ENCODE measurements at regions not wholly inside any gene's neighbourhood (a gene's known extent, or its start where the extent isn't known, plus 50 kb on each side); places are given as distances from the start of the nearest gene placed in this dataset.

DNA sequence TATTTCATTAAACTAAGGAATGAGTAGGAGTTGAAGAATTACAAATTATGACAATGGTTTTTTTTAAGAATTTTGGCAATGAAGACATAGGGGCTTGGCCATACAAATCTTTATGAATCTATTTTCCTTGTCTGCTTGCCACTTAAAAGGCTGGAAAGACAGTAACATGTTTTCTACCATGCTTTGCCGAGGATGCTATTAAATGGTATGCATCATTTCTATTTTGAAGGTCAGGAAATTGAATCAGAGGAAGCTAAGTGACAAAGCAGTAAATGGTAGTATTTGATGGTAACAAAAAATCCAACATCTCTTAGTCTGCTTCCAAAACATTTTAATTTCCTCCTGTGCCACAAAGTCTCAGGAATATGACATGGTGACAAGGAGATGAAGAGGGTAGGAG, 287.2 kb downstream of the RFPL4B start (continued):
- no peak for TF ChIP-seq TCF7L2 (IDR thresholded peaks at IDR 0.05; ENCODE audit: borderline replicate concordance, extremely low read depth, insufficient read depth, insufficient read length)
- no peak for TF ChIP-seq CBX3 (IDR thresholded peaks at IDR 0.05; ENCODE audit: low read depth)
- no peak for TF ChIP-seq POLR2AphosphoS5 (IDR thresholded peaks at IDR 0.05; ENCODE audit: low read depth, low read length)

DNA sequence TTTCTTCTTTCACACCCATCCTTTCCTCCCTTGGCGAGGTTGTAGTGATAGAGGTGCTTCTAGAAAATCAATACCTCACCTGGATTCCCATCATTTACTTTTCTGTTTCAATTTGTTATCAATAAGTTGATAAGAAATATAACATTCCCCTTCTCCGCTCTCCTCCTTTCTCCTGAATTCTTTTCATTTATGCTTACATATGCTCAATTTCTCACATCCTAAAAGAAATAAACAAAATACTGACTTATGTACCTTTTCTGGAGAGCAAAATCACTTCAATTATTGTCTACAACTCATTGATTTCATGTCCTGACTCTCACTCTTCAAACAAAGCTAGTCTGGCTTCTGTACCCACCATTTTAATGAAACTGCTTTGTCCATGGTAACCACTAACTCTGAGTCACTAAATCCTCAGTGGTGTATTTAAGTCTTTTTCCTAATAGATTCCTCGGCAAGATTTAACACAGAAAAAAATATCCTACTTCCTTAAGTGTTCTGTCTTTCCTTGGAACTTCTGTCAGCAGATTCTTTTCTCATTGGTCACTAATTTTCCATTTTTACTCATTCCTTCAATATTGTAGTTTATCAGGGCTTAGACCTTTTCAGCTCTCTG, 289.6 kb downstream of the RFPL4B start:
- ATAC-seq (no peak), DNase-seq (ENCODE audit: low read depth, low spot score) (no peak)
- Histone ChIP-seq H2AFZ (ENCODE audit: low read depth, low read length, poor library complexity, severe bottlenecking) (no peak overlapping the region), H3K4me1 (ENCODE audit: control insufficient read depth in 1 of 2, insufficient read depth in 2 of 2, low read length in 2 of 2) (no peaks in the 10 kb centered on the region), H3K4me2 (ENCODE audit: low read length) (no peak overlapping the region), H4K20me1 (ENCODE audit: insufficient read depth) (no peaks in the 10 kb centered on the region), H3K9me3 (ENCODE audit: control insufficient read depth in 1 of 2, insufficient read depth in 1 of 2, low read depth in 1 of 2, low read length in 2 of 2) (no peaks in the 10 kb centered on the region), H3K79me2 (ENCODE audit: insufficient read depth, low read length) (no peaks in the 10 kb centered on the region), H3K27me3 (ENCODE audit: insufficient read depth, low read length) (no peaks in the 10 kb centered on the region), H3K27ac (ENCODE audit: low read depth, low read length) (no peak overlapping the region), H3K9ac (ENCODE audit: low read length) (no peak overlapping the region), H3K4me3 (replicated peaks in 1 of 2; ENCODE audit: low read depth in 1 of 2, low read length in 2 of 2) (no peak overlapping the region), H3K9me2 (ENCODE audit: insufficient read depth) (no peaks in the 10 kb centered on the region), H3K36me3 (ENCODE audit: control insufficient read depth in 1 of 2, insufficient read depth in 2 of 2, low read length in 2 of 2) (no peaks in the 10 kb centered on the region)
- TF ChIP-seq SIN3A (IDR thresholded peaks at IDR 0.05; ENCODE audit: low read depth) (no peak), CEBPB (IDR thresholded peaks at IDR 0.05; ENCODE audit: low read depth) (no peak), CBX3 (IDR thresholded peaks at IDR 0.05; ENCODE audit: low read depth) (no peak), ELF1 (IDR thresholded peaks at IDR 0.05; ENCODE audit: borderline replicate concordance, low read depth) (no peak), POLR2A (IDR thresholded peaks at IDR 0.05; ENCODE audit: borderline replicate concordance, extremely low read depth, insufficient read depth, insufficient read length) (no peak), ZNF274 (IDR thresholded peaks at IDR 0.05; ENCODE audit: low read depth, low read length) (no peak), REST (IDR thresholded peaks at IDR 0.05; ENCODE audit: low read depth) (no peak), SP1 (IDR thresholded peaks at IDR 0.05; ENCODE audit: low read depth) (no peak), EGR1 (IDR thresholded peaks at IDR 0.05; ENCODE audit: low read depth) (no peak), TCF7L2 (IDR thresholded peaks at IDR 0.05; ENCODE audit: borderline replicate concordance, extremely low read depth, insufficient read depth, insufficient read length) (no peak), EZH2phosphoT487 (IDR thresholded peaks at IDR 0.05; ENCODE audit: borderline replicate concordance) (no peak), ZFX (IDR thresholded peaks at IDR 0.05) (no peak), EZH2 (IDR thresholded peaks at IDR 0.05) (no peak), RAD21 (IDR thresholded peaks at IDR 0.05; ENCODE audit: low read depth) (no peak), YY1 (IDR thresholded peaks at IDR 0.05; ENCODE audit: extremely low read depth, insufficient replicate concordance, low read depth, low read length) (no peak)
- TF ChIP-seq, protein P1, sequence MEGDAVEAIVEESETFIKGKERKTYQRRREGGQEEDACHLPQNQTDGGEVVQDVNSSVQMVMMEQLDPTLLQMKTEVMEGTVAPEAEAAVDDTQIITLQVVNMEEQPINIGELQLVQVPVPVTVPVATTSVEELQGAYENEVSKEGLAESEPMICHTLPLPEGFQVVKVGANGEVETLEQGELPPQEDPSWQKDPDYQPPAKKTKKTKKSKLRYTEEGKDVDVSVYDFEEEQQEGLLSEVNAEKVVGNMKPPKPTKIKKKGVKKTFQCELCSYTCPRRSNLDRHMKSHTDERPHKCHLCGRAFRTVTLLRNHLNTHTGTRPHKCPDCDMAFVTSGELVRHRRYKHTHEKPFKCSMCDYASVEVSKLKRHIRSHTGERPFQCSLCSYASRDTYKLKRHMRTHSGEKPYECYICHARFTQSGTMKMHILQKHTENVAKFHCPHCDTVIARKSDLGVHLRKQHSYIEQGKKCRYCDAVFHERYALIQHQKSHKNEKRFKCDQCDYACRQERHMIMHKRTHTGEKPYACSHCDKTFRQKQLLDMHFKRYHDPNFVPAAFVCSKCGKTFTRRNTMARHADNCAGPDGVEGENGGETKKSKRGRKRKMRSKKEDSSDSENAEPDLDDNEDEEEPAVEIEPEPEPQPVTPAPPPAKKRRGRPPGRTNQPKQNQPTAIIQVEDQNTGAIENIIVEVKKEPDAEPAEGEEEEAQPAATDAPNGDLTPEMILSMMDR (IDR thresholded peaks at IDR 0.05 in 2 of 3, conservative IDR thresholded peaks at IDR 0.05 in 1 of 3; ENCODE audit: borderline replicate concordance in 1 of 3, insufficient read depth in 1 of 3, low read depth in 2 of 3, low read length in 2 of 3) = no peak
- TF ChIP-seq, protein P2, sequence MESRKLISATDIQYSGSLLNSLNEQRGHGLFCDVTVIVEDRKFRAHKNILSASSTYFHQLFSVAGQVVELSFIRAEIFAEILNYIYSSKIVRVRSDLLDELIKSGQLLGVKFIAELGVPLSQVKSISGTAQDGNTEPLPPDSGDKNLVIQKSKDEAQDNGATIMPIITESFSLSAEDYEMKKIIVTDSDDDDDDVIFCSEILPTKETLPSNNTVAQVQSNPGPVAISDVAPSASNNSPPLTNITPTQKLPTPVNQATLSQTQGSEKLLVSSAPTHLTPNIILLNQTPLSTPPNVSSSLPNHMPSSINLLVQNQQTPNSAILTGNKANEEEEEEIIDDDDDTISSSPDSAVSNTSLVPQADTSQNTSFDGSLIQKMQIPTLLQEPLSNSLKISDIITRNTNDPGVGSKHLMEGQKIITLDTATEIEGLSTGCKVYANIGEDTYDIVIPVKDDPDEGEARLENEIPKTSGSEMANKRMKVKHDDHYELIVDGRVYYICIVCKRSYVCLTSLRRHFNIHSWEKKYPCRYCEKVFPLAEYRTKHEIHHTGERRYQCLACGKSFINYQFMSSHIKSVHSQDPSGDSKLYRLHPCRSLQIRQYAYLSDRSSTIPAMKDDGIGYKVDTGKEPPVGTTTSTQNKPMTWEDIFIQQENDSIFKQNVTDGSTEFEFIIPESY (IDR thresholded peaks at IDR 0.05; ENCODE audit: extremely low read depth, insufficient replicate concordance, low read length) = no peak
- BruUV-seq (replicated peaks) = no TSS peak
- ChIA-PET POLR2A (no interaction called here), CTCF (no interaction called here), RAD21 (ENCODE audit: low non-redundant PET in 1 of 2, low total read pairs in 2 of 2, uncharacterized antibody in 2 of 2, unreplicated experiment in 2 of 2) (no interaction called here)
- intact Hi-C loops (cut with micrococcal nuclease) = no loop called here
